Adipocyte (in vitro differentiated cells): ENCODE measurements at regions not wholly inside any gene's neighbourhood (a gene's known extent, or its start where the extent isn't known, plus 50 kb on each side); places are given as distances from the start of the nearest gene placed in this dataset.

ENCODE experiments used
- DNase-seq: peaks from one replicate; pipeline ENCODE4 v3.0.0-alpha.2; 2015; ENCODE audit warnings: low read depth
- H3K27me3 ChIP-seq: replicated peaks from 2 replicates; pipeline ENCODE4 v1.7.0; 2013; ENCODE audit warnings: mild to moderate bottlenecking, low read length, moderate library complexity; ENCODE audit not compliant: control insufficient read depth, insufficient read depth
- H3K36me3 ChIP-seq: 2 replicates; pipeline ENCODE4 v1.7.0; 2013; ENCODE audit warnings: low read length, mild to moderate bottlenecking, moderate library complexity; ENCODE audit not compliant: control insufficient read depth, insufficient read depth, severe bottlenecking
- H3K4me1 ChIP-seq: 2 replicates; pipeline ENCODE4 v1.7.0; 2013; ENCODE audit warnings: mild to moderate bottlenecking, low read length, moderate library complexity; ENCODE audit not compliant: control insufficient read depth, insufficient read depth
- H3K4me3 ChIP-seq: 2 replicates; pipeline ENCODE4 v1.7.0; 2013; ENCODE audit warnings: mild to moderate bottlenecking, low read length, moderate library complexity
- H3K9ac ChIP-seq: 2 replicates; pipeline ENCODE4 v1.7.0; 2013; ENCODE audit warnings: mild to moderate bottlenecking, low read length, moderate library complexity
- H3K9me3 ChIP-seq: 2 replicates; pipeline ENCODE4 v1.7.0; 2013; ENCODE audit warnings: mild to moderate bottlenecking, low read length, moderate library complexity; ENCODE audit not compliant: control insufficient read depth

GRCh38 chr15:93302080-93302765, 213.2 kb upstream of the RGMA start:
- H3K4me3 ChIP-seq: no peak overlapping the region
- H3K27me3 ChIP-seq: no peaks in the 10 kb centered on the region
- H3K9ac ChIP-seq: no peak overlapping the region
- no peaks in the 10 kb centered on the region for H3K36me3 ChIP-seq
- peaks cover 17% of the 10 kb centered on the region for H3K4me1 ChIP-seq
- no peak for DNase-seq
- no peaks in the 10 kb centered on the region for H3K9me3 ChIP-seq

- H3K4me3 ChIP-seq: no peak overlapping the region
- H3K27me3 ChIP-seq: no peaks in the 10 kb centered on the region
- no peak for DNase-seq
- H3K9me3 ChIP-seq: no peaks in the 10 kb centered on the region
- H3K36me3 ChIP-seq: no peaks in the 10 kb centered on the region
- peaks cover 17% of the 10 kb centered on the region for H3K4me1 ChIP-seq
- H3K9ac ChIP-seq: no peak overlapping the region
Observed at GRCh38 chr15:93300796-93301195, 211.8 kb upstream of the RGMA start.

- DNase-seq: no peak
- H3K4me3 ChIP-seq: no peak overlapping the region
- H3K27me3 ChIP-seq: no peaks in the 10 kb centered on the region
- no peaks in the 10 kb centered on the region for H3K9me3 ChIP-seq
- no peaks in the 10 kb centered on the region for H3K36me3 ChIP-seq
- H3K4me1 ChIP-seq: peaks cover 17% of the 10 kb centered on the region
- H3K9ac ChIP-seq: no peak overlapping the region
Observed at GRCh38 chr15:93299675-93300074, 210.7 kb upstream of the RGMA start.

- Histone ChIP-seq H3K36me3 (no peaks in the 10 kb centered on the region), H3K9me3 (no peaks in the 10 kb centered on the region), H3K9ac (no peak overlapping the region), H3K27me3 (no peaks in the 10 kb centered on the region), H3K4me1 (peaks cover 17% of the 10 kb centered on the region), H3K4me3 (no peak overlapping the region)
- DNase-seq: no peak
Observed at GRCh38 chr15:93298901-93299300, 209.9 kb upstream of the RGMA start.

GRCh38 chr15:93296759-93297500, 207.9 kb upstream of the RGMA start:
- Histone ChIP-seq H3K4me3 (no peak overlapping the region), H3K27me3 (no peaks in the 10 kb centered on the region), H3K4me1 (peaks cover 17% of the 10 kb centered on the region), H3K36me3 (no peaks in the 10 kb centered on the region), H3K9ac (no peak overlapping the region), H3K9me3 (no peaks in the 10 kb centered on the region)
- no peak for DNase-seq

- Histone ChIP-seq H3K9me3 (no peaks in the 10 kb centered on the region), H3K27me3 (no peaks in the 10 kb centered on the region), H3K36me3 (no peaks in the 10 kb centered on the region), H3K4me3 (no peak overlapping the region), H3K9ac (no peak overlapping the region), H3K4me1 (peaks cover 7% of the 10 kb centered on the region)
- no peak for DNase-seq
Observed at GRCh38 chr15:93294896-93295295, 205.9 kb upstream of the RGMA start.

GRCh38 chr15:93294066-93294465, 205.1 kb upstream of the RGMA start:
- no peaks in the 10 kb centered on the region for H3K36me3 ChIP-seq
- H3K9ac ChIP-seq: no peak overlapping the region
- DNase-seq: no peak
- H3K27me3 ChIP-seq: no peaks in the 10 kb centered on the region
- H3K4me3 ChIP-seq: no peak overlapping the region
- peaks cover 6% of the 10 kb centered on the region for H3K4me1 ChIP-seq
- H3K9me3 ChIP-seq: no peaks in the 10 kb centered on the region

- Histone ChIP-seq H3K9me3 (no peaks in the 10 kb centered on the region), H3K9ac (no peak overlapping the region), H3K27me3 (no peaks in the 10 kb centered on the region), H3K4me1 (peaks cover 5% of the 10 kb centered on the region), H3K4me3 (no peak overlapping the region), H3K36me3 (no peaks in the 10 kb centered on the region)
- DNase-seq: no peak
Observed at GRCh38 chr15:93291380-93291779, 202.4 kb upstream of the RGMA start.

- Histone ChIP-seq H3K4me3 (no peak overlapping the region), H3K4me1 (peaks cover 5% of the 10 kb centered on the region), H3K36me3 (no peaks in the 10 kb centered on the region), H3K9me3 (no peaks in the 10 kb centered on the region), H3K9ac (no peak overlapping the region), H3K27me3 (no peaks in the 10 kb centered on the region)
- DNase-seq: no peak
Observed at GRCh38 chr15:93290618-93290946, 201.6 kb upstream of the RGMA start.

- no peak for DNase-seq
Observed at GRCh38 chr15:93289941-93290617, 201.1 kb upstream of the RGMA start.

GRCh38 chr15:93288728-93289294, 199.8 kb upstream of the RGMA start:
- no peaks in the 10 kb centered on the region for H3K27me3 ChIP-seq
- no peak overlapping the region for H3K9ac ChIP-seq
- no peaks in the 10 kb centered on the region for H3K36me3 ChIP-seq
- no peaks in the 10 kb centered on the region for H3K9me3 ChIP-seq
- peaks cover 5% of the 10 kb centered on the region for H3K4me1 ChIP-seq
- no peak for DNase-seq
- H3K4me3 ChIP-seq: no peak overlapping the region

More at GRCh38 chr15:93289941-93290617, 201.1 kb upstream of the RGMA start:
- Histone ChIP-seq H3K4me3 (no peak overlapping the region), H3K9me3 (no peaks in the 10 kb centered on the region), H3K9ac (no peak overlapping the region), H3K27me3 (no peaks in the 10 kb centered on the region), H3K36me3 (no peaks in the 10 kb centered on the region), H3K4me1 (peaks cover 5% of the 10 kb centered on the region)
